ENCODE measurements at regions not wholly inside any gene's neighbourhood (a gene's known extent, or its start where the extent isn't known, plus 50 kb on each side); places are given as distances from the start of the nearest gene placed in this dataset.

GRCh38 chr21:15247613-15248012, 182.8 kb upstream of the NRIP1 start:
- Mint-ChIP-seq H3K4me1 (ENCODE audit: low read depth, unreplicated experiment) (peaks cover 32% of the 10 kb centered on the region), H3K4me3 (ENCODE audit: unreplicated experiment) (no peak overlapping the region), H3K27ac (ENCODE audit: unreplicated experiment) (no peak overlapping the region), H3K36me3 (ENCODE audit: low read depth, unreplicated experiment) (no peaks in the 10 kb centered on the region), H3K27me3 (ENCODE audit: low read depth, unreplicated experiment) (no peaks in the 10 kb centered on the region), H3K9me3 (ENCODE audit: unreplicated experiment) (no peaks in the 10 kb centered on the region)
- H3K4me1 ChIP-seq (ENCODE audit: insufficient read depth, low read length), result peaks cover 21% of the 10 kb centered on the region
- H3K9me3 ChIP-seq (ENCODE audit: insufficient read depth, low read depth, low read length), result no peaks in the 10 kb centered on the region
- no peaks in the 10 kb centered on the region for H4K20me1 ChIP-seq (ENCODE audit: insufficient read depth, low read length)
- no peak overlapping the region for H3K9ac ChIP-seq (ENCODE audit: low read length)
- no peak for TF ChIP-seq CTCF (IDR thresholded peaks at IDR 0.05; ENCODE audit: insufficient read depth, low read depth, low read length)
- no peak overlapping the region for H3K4me2 ChIP-seq (ENCODE audit: low read length)
- no peak overlapping the region for H3K4me3 ChIP-seq (ENCODE audit: insufficient read depth, low read depth, low read length)
- no peaks in the 10 kb centered on the region for H3K36me3 ChIP-seq (ENCODE audit: insufficient read depth, low read length)
- H3K27me3 ChIP-seq (ENCODE audit: insufficient read depth, low read length), result no peaks in the 10 kb centered on the region
- no peaks in the 10 kb centered on the region for H3K79me2 ChIP-seq (ENCODE audit: insufficient read depth, low read length)
- no peak overlapping the region for H3K27ac ChIP-seq (ENCODE audit: low read depth, low read length)
- FAIRE-seq, result no peak
- no peak overlapping the region for H2AFZ ChIP-seq (ENCODE audit: low read depth, low read length)
- no peak for DNase-seq (ENCODE audit: low read depth)

- H3K4me3 ChIP-seq (ENCODE audit: insufficient read depth, low read depth, low read length), result no peak overlapping the region
- Mint-ChIP-seq H3K36me3 (ENCODE audit: low read depth, unreplicated experiment) (no peaks in the 10 kb centered on the region), H3K9me3 (ENCODE audit: unreplicated experiment) (peaks cover 3% of the 10 kb centered on the region), H3K4me1 (ENCODE audit: low read depth, unreplicated experiment) (peaks cover 28% of the 10 kb centered on the region), H3K4me3 (ENCODE audit: unreplicated experiment) (no peak overlapping the region), H3K27ac (ENCODE audit: unreplicated experiment) (no peak overlapping the region), H3K27me3 (ENCODE audit: low read depth, unreplicated experiment) (no peaks in the 10 kb centered on the region)
- no peak overlapping the region for H3K9ac ChIP-seq (ENCODE audit: low read length)
- no peaks in the 10 kb centered on the region for H3K9me3 ChIP-seq (ENCODE audit: insufficient read depth, low read depth, low read length)
- peak overlapping the region; percentile 23 for H3K27ac ChIP-seq (ENCODE audit: low read depth, low read length)
- no peaks in the 10 kb centered on the region for H3K79me2 ChIP-seq (ENCODE audit: insufficient read depth, low read length)
- no peaks in the 10 kb centered on the region for H4K20me1 ChIP-seq (ENCODE audit: insufficient read depth, low read length)
- H3K27me3 ChIP-seq (ENCODE audit: insufficient read depth, low read length), result no peaks in the 10 kb centered on the region
- DNase-seq (ENCODE audit: low read depth) (peak; percentile 55), FAIRE-seq (no peak)
- H3K4me2 ChIP-seq (ENCODE audit: low read length), result peak overlapping the region; percentile 47
- H3K4me1 ChIP-seq (ENCODE audit: insufficient read depth, low read length), result peaks cover 19% of the 10 kb centered on the region
- TF ChIP-seq EZH2 (IDR thresholded peaks at IDR 0.05; ENCODE audit: insufficient read depth, low read length), result no peak
- no peaks in the 10 kb centered on the region for H3K36me3 ChIP-seq (ENCODE audit: insufficient read depth, low read length)
- H2AFZ ChIP-seq (ENCODE audit: low read depth, low read length), result peak overlapping the region; percentile 7
Observed at GRCh38 chr21:15249285-15249993, 184.6 kb upstream of the NRIP1 start.

GRCh38 chr21:15250384-15250783, 185.6 kb upstream of the NRIP1 start:
- Histone ChIP-seq H3K9ac (ENCODE audit: low read length) (no peak overlapping the region), H3K9me3 (ENCODE audit: insufficient read depth, low read depth, low read length) (no peaks in the 10 kb centered on the region), H2AFZ (ENCODE audit: low read depth, low read length) (no peak overlapping the region), H3K79me2 (ENCODE audit: insufficient read depth, low read length) (no peaks in the 10 kb centered on the region), H3K27ac (ENCODE audit: low read depth, low read length) (peak overlapping the region; percentile 23), H3K27me3 (ENCODE audit: insufficient read depth, low read length) (no peaks in the 10 kb centered on the region), H3K4me3 (ENCODE audit: insufficient read depth, low read depth, low read length) (no peak overlapping the region), H3K4me1 (ENCODE audit: insufficient read depth, low read length) (peaks cover 19% of the 10 kb centered on the region), H3K36me3 (ENCODE audit: insufficient read depth, low read length) (no peaks in the 10 kb centered on the region), H4K20me1 (ENCODE audit: insufficient read depth, low read length) (no peaks in the 10 kb centered on the region), H3K4me2 (ENCODE audit: low read length) (peak overlapping the region; percentile 47)
- DNase-seq (ENCODE audit: low read depth), result peak; percentile 68
- TF ChIP-seq CTCF (IDR thresholded peaks at IDR 0.05; ENCODE audit: insufficient read depth, low read depth, low read length), result no peak
- TF ChIP-seq EZH2 (IDR thresholded peaks at IDR 0.05; ENCODE audit: insufficient read depth, low read length), result no peak
- H3K4me3 Mint-ChIP-seq (ENCODE audit: unreplicated experiment), result no peak overlapping the region
- no peak overlapping the region for H3K27ac Mint-ChIP-seq (ENCODE audit: unreplicated experiment)
- H3K27me3 Mint-ChIP-seq (ENCODE audit: low read depth, unreplicated experiment), result no peaks in the 10 kb centered on the region
- peaks cover 3% of the 10 kb centered on the region for H3K9me3 Mint-ChIP-seq (ENCODE audit: unreplicated experiment)
- H3K4me1 Mint-ChIP-seq (ENCODE audit: low read depth, unreplicated experiment), result peaks cover 28% of the 10 kb centered on the region
- H3K36me3 Mint-ChIP-seq (ENCODE audit: low read depth, unreplicated experiment), result no peaks in the 10 kb centered on the region
- FAIRE-seq, result no peak

All from astrocyte (in vitro differentiated cells and primary cell).